ENCODE measurements at regions not wholly inside any gene's neighbourhood (a gene's known extent, or its start where the extent isn't known, plus 50 kb on each side); places are given as distances from the start of the nearest gene placed in this dataset.

- in situ Hi-C loops (cut with MboI; ENCODE audit: low sequenced_read_pairs) = no loop called here
Observed at GRCh38 chr16:13545271-13545670, 374.7 kb upstream of the ERCC4 start.

GRCh38 chr16:13550254-13550653, 369.7 kb upstream of the ERCC4 start:
- in situ Hi-C loops (cut with MboI; ENCODE audit: low sequenced_read_pairs) = no loop called here

- in situ Hi-C loops (cut with MboI; ENCODE audit: low sequenced_read_pairs) = no loop called here
Observed at GRCh38 chr16:13552062-13552959, 367.6 kb upstream of the ERCC4 start.

GRCh38 chr16:13552960-13553257, 367.0 kb upstream of the ERCC4 start:
- in situ Hi-C loops (cut with MboI; ENCODE audit: low sequenced_read_pairs) = no loop called here

- in situ Hi-C loops (cut with MboI; ENCODE audit: low sequenced_read_pairs) = no loop called here
Observed at GRCh38 chr16:13553453-13553985, 366.4 kb upstream of the ERCC4 start.

GRCh38 chr16:13554005-13554404, 365.9 kb upstream of the ERCC4 start:
- in situ Hi-C loops (cut with MboI; ENCODE audit: low sequenced_read_pairs) = no loop called here

GRCh38 chr16:13554643-13555042, 365.3 kb upstream of the ERCC4 start:
- in situ Hi-C loops (cut with MboI; ENCODE audit: low sequenced_read_pairs) = no loop called here

GRCh38 chr16:13557418-13557817, 362.5 kb upstream of the ERCC4 start:
- in situ Hi-C loops (cut with MboI; ENCODE audit: low sequenced_read_pairs) = no loop called here

- in situ Hi-C loops (cut with MboI; ENCODE audit: low sequenced_read_pairs) = no loop called here
Observed at GRCh38 chr16:13558752-13559151, 361.2 kb upstream of the ERCC4 start.

GRCh38 chr16:13559624-13560023, 360.3 kb upstream of the ERCC4 start:
- in situ Hi-C loops (cut with MboI; ENCODE audit: low sequenced_read_pairs) = no loop called here

GRCh38 chr16:13560151-13560550, 359.8 kb upstream of the ERCC4 start:
- in situ Hi-C loops (cut with MboI; ENCODE audit: low sequenced_read_pairs) = no loop called here

GRCh38 chr16:13561291-13562070, 358.5 kb upstream of the ERCC4 start:
- in situ Hi-C loops (cut with MboI; ENCODE audit: low sequenced_read_pairs) = no loop called here

- in situ Hi-C loops (cut with MboI; ENCODE audit: low sequenced_read_pairs) = no loop called here
Observed at GRCh38 chr16:13568803-13569202, 351.2 kb upstream of the ERCC4 start.

GRCh38 chr16:13569986-13570385, 350.0 kb upstream of the ERCC4 start:
- in situ Hi-C loops (cut with MboI; ENCODE audit: low sequenced_read_pairs) = no loop called here

GRCh38 chr16:13571036-13571435, 348.9 kb upstream of the ERCC4 start:
- in situ Hi-C loops (cut with MboI; ENCODE audit: low sequenced_read_pairs) = no loop called here

- in situ Hi-C loops (cut with MboI; ENCODE audit: low sequenced_read_pairs) = no loop called here
Observed at GRCh38 chr16:13573903-13574302, 346.1 kb upstream of the ERCC4 start.

GRCh38 chr16:13586051-13586450, 333.9 kb upstream of the ERCC4 start:
- in situ Hi-C loops (cut with MboI; ENCODE audit: low sequenced_read_pairs) = no loop called here

- in situ Hi-C loops (cut with MboI; ENCODE audit: low sequenced_read_pairs) = no loop called here
Observed at GRCh38 chr16:13587181-13587580, 332.8 kb upstream of the ERCC4 start.

- in situ Hi-C loops (cut with MboI; ENCODE audit: low sequenced_read_pairs) = no loop called here
Observed at GRCh38 chr16:13594823-13595222, 325.1 kb upstream of the ERCC4 start.

- in situ Hi-C loops (cut with MboI; ENCODE audit: low sequenced_read_pairs) = no loop called here
Observed at GRCh38 chr16:13606804-13607203, 313.1 kb upstream of the ERCC4 start.

GRCh38 chr16:13607289-13607688, 312.7 kb upstream of the ERCC4 start:
- in situ Hi-C loops (cut with MboI; ENCODE audit: low sequenced_read_pairs) = no loop called here

GRCh38 chr16:13611596-13611995, 308.4 kb upstream of the ERCC4 start:
- in situ Hi-C loops (cut with MboI; ENCODE audit: low sequenced_read_pairs) = no loop called here

Measured in HL-60/S4 (cell line).